Kidney tubule cell (primary cell): ENCODE measurements at regions not wholly inside any gene's neighbourhood (a gene's known extent, or its start where the extent isn't known, plus 50 kb on each side); places are given as distances from the start of the nearest gene placed in this dataset.
"Not testable (repeated sequence)": the region's sequence is repeated elsewhere in the genome, so short reads cannot be mapped to it uniquely, and the experiment has no call there.

Source experiments
- DNase-seq: peaks from one replicate; pipeline ENCODE4 v3.0.0-alpha.2; 2018; ENCODE audit warnings: low spot score

DNA sequence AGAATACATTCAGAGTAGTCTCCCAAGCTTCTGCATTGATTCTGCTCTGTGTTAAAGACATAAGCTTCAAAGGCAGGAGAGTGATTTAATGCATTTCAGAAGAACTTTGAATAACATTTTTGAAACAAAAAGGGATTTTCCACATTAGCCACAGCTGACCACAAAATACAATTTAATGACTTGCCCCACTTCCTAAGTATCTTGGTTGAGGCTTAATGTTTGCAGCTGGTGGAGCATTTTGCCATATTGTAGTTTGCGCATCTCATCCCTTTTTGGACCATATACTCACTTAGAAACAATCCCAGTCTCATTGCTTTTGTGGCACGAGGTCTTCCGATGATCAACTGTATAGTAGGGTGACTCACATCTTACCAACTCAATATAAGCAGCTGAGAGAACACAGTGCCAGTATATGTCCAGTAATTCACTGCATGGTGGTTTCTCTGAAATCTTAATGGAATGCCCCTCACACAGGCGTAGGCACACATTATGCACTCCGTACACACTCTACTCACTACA, 455.8 kb upstream of the PTGER4 start:
- peak; percentile 79 for DNase-seq

DNA sequence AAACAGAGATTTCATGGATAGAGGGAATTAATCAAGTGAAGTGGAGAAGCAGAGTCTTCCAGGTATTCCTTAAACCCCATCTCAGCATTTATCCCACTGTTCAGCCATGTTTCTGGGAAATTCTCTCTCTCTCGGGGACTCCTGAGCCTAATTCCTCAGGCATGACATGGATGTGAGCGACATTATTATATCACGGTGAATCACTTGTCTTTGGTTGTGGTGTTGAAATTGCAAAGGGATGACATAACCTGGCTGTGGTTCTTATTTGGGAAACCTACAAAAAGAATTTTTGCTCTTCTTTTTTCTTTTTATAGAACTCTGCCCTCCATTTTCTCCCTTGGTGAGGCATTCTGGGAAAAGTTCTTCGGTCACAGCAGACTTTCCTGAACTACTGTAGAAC, 457.9 kb upstream of the PTGER4 start:
- DNase-seq, result peak; percentile 92

DNA sequence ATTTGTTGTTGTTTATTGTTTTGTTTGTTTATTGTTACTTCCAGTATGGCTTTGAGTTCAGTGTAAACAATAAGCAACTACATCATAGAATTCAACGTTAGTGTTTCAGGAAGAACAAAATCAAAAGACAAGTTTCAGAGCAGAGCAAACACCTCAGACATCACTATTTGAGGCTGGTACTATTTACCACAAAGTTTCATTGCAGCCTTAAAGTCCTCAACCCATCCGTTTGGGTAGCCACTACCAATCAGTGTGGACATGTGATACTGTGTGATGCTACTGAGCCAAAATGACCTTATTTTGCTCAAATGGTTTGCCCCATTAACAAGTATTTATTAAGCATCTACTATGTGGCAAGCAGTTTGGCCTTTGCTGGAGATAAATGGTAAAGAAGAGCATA, 458.5 kb upstream of the PTGER4 start:
- no peak for DNase-seq

DNA sequence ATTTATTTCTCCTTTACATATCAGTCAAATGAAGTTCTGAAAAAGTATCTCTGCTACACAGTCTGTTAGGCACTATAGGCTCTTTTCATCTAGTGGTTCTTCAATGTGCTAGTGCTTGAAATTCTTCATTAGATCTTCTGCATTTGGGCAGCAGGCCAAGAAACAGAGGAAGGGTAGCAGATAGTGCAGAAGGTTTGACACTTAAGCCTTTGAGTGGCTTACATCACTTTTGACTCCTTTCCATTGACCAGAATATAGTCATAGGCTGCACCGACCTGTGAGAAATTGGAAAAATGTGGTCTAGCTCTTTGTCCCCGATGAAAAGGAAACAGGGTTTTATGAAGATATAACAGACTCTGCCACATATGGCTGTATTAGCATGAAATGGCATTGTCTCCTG, 459.5 kb upstream of the PTGER4 start:
- DNase-seq, result peak; percentile 9

DNA sequence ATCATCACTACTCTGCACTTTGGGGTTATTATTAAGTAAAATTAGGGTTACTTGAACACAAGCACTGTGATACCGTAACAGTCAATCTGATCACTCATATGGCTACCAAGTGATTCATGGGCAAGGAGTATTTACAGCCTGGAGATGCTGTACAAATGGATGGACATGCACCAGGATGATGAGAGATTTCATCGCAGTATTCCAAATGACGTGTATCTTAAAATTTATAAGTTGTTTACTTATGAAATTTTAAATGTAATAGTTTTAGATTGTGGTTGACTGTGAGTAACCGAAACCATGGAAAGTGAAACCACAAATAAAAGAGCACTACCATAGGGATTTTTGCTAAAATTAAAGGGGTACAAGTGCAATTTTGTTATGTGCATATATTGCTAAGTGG, 462.2 kb upstream of the PTGER4 start:
- no peak for DNase-seq

DNA sequence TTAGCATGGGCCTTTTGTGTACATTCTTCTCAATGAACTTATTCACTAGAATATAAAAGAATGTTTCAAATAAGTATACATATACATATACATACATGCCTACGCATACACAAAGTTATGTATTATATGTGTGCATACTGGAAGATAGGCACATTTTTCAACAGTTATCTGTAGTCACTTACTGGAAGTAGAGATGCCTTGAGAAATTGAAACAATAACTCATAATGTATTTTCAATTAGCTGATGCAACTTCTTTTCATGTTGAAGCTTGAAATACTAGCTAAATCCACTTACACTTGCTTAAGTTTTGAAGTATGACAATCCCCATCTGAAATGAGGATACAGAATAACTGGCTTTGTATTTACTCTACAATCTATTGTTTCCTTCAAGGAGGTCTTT, 469.0 kb upstream of the PTGER4 start:
- no peak for DNase-seq

DNA sequence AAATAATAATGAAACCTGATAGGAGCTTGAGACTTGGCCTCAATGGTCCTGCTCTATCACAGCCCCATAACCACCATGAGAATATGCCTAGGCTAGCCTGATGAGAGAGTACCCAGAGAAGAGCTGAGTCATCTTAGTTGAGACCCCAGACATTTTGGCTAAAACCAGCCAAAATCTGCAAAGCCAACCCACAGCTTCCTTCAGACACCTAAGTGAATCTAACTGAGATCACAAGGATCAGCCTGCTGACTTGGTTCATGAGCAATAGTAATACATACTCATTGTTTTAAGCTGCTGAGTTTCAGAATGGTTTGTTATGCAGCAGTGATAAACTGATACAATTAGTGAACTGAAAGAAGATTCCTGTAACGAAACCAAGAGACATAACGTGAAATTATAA, 473.7 kb upstream of the PTGER4 start:
- no peak for DNase-seq

DNA sequence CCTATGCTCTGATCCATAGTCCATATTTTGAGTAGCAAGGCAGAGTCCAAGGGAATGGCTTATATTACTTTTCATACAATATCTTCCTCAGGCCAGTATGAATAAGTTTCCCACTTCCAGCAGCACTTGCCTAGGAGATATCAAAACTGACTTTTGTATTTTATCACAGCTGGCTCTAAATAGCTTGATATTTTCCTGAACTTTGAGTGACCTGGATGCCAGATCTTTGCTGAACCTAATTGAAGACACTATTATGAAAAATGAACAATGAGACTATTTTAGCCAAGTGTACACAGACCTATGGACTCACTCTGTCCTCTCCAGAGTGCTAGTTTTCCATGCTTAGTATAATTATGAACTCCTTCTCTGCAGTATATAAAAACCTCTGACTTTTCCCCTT, 475.6 kb upstream of the PTGER4 start:
- DNase-seq, result no peak

DNA sequence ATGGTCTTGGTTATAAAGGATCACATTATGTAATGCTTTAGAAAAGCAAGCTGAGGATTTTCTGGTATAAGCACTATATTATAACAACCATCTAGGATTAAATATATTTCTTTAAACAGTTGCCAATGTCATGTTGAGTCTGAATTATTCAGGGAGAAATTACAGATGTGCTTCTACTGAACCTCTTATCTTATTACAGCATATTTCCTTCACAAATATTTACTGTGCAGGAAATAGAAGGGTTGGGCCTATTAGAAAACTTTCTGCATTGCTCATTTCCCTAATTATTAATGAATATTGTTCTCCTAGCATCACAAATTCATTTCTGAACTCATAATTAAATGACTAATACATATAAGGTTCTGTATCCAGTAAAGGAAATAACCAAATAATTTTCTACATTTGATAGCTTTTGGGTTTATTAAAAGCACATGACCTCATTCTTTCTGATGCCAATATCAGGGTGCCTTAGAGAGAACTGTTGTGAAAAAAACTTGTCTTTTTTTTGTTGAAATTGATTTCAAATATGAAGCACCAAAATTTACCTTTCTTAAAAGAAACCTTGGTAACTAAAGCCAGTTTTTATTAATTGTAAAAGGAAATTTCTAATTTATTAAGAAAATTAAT, 476.8 kb upstream of the PTGER4 start:
- no peak for DNase-seq

DNA sequence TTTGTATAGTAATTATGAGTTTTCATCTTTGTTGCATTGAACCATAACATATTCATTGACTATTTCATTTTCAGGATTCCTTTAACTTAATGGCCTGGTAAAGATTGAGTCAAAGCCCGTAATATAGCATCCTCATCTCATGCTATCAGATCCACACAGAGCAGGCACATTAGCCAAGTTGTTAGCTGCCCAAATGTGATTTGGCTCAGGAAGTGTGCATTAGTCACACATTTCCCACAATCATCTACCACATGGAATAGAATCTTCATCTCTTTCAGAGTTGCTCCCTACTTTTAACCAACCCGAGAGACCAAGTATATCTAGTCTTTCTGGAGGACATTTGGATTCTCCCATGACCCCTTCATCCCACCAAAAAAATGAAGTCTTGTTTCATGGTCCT, 481.0 kb upstream of the PTGER4 start:
- DNase-seq, result peak; percentile 39

DNA sequence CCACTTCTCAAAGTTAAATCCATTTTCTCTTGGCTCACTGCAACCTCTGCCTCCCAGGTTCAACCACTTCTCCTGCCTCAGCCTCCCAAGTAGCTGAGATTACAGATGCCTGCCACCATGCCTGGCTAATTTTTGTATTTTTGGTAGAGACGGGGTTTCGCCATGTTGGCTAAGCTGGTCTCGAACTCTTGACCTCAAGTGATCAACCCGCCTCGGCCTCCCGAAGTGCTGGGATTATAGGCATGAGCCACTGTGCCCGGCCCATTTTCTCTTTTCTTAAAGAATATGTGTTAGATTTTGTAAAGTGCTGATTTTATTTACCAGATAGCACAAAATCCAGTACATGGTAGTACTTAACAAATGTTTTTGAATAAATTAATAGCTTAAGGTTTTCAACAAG, 484.1 kb upstream of the PTGER4 start:
- DNase-seq, result not testable (repeated sequence)

DNA sequence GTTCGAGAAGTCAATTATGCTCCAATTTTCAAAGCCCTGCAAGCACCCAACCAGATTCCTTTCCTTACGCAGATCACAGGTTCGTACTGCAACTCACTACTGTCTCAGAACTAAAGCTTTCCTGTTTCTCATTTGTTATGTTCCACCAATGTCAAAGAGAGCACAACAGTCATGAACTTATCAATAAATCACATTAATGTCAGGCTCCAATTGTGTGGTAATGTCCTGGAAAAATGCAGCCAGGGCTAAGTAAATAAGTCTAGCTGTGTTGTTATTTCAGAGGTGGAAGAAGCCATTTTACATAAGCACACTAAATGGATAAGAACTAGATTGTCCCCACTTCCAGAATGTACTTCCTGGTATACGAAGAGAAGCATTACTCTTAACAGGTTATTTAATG, 488.6 kb upstream of the PTGER4 start:
- no peak for DNase-seq

DNA sequence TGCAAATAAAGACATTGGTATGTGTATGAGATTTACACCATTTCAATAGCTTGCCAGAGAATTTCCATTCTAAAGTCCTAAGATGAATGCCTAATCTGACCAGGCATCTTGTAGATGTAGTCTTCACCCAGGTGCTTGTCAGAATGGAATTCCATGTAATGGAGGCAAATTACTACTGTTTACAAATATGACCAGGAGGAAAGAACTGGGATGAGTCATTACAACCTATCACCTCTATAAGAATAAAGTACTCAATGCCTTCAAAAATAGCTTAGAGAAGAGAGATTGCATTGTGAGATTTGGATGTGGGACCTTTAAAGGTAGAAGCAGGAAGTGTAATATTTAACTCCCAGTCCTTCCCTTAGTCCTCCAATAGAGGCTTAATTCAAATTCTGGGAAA, 507.0 kb upstream of the PTGER4 start:
- peak; percentile 63 for DNase-seq

DNA sequence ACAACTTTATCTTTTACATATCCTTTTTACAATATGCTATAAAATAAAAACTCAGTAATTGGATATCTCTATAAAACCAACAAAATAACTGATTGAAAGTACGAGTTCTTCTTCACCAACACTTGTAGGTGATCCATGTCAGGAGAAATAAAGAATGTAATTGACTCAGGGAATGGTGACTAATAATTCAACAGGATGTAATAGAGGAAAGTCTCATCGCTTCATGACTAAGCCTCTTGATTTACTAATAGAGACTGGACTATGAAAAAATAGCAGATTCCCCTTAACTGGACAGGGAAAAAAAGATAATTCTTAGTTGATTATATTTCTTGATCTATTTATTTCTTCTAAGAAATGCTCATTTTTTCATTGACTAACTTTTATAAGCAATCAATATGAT, 507.7 kb upstream of the PTGER4 start:
- peak; percentile 75 for DNase-seq

DNA sequence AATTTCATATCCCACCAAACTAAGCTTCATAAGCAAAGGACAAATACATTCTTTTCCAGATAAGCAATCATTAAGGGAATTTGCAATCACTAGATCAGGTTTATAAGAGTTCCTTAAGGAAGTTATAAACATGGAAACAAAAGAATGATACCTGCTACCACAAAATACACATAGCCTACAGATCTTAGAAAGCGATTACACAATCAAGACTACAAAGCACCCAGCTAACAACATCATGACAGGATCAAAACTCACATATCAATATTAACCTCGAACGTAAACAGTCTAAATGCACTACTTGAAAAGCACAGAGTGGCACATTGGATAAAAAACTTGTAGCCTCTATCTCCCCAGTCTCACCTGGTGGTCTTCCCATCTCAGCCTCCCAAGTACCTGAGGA, 512.4 kb upstream of the PTGER4 start:
- DNase-seq, result no peak

DNA sequence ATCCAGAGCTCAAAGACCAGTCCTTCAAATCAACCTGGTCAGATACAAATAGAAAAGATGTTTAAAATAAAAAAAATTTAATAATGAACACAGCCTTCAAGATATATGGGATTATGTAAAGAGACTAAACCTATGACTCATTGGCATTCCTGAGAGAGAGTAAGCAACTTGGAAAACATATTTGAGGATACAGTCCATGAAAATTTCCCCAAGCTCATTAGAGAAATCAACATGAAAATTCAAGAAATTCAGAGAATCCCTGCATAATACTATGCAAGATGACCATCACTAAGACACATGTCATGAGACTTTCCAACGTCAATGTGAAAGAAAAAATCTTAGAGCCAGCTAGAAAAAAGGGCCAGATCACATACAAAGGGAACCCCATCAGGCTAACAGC, 512.9 kb upstream of the PTGER4 start:
- no peak for DNase-seq

DNA sequence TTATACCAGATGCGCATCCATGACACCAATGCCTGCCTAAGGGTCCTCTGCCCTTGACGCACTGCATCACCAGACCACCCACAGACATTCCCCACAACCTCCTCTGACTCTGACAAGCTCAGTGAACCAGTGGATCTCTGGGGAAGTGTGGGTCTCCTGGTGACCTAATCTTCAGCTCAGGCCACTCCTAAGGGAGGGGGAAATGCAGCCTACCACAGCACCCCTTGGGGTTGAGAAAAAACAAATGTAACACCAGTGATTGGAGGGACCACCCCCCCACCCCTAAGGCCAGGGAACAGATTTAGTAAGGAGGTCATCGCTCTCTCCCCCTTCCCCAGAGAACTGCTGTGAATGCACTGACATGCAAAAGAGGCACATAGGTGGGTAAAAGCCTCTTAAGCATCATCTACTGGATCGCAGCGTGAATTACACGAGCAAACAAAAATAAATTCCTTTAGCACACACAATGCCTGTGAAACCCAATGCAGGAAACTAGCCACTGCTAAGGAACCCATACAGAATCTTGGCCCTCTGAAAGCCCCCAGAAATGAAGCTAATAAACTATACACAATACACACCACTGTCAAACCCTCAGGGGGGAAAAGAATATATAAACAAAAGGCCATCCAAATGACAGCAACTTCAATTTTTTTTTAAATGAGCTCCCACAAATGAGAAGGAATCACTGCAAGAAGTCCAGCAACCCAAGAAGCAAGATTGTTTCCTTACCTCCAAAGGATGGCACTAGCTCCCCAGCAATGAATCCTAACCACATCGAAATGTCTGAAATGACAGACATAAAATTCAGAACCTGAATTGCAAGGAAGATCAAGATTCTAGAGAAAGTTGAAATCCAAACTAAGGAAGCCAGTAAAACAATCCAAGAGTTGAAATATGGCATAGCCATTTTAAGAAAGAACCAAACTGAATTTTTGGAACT, 513.7 kb upstream of the PTGER4 start:
- peak; percentile 6 for DNase-seq

DNA sequence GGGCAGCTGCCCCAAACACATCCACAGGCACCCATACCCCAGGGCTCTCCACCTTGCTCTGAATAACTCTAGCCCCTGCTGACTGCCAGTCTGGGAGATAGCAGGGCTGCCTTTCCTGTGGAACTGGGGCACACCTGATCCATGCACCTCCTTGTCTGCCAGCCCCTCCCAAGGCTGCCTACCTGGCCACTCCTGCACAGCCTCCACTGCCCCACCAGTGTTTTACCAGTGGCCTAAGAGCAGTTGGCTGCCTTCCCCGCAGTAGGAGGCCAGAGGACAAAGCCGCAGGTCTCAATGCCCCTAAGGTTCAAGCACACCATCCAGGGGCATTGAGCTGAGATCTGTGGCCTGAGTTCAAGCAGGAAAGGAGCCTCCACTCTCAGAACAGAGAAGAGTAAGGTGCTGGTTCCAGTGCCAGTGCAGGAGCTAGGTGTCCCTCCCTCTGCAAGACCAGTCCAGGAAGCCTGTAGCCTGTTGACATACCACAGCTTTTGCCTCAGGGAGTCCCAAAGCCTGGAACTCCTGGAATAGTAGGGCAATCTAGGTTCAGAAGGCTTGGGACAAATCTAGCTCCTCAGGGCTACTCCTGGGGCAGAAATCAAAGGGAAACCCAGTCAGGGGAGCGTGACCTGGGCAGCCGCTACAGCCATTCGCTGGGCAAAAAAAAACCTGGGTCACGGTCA, 514.5 kb upstream of the PTGER4 start:
- no peak for DNase-seq

DNA sequence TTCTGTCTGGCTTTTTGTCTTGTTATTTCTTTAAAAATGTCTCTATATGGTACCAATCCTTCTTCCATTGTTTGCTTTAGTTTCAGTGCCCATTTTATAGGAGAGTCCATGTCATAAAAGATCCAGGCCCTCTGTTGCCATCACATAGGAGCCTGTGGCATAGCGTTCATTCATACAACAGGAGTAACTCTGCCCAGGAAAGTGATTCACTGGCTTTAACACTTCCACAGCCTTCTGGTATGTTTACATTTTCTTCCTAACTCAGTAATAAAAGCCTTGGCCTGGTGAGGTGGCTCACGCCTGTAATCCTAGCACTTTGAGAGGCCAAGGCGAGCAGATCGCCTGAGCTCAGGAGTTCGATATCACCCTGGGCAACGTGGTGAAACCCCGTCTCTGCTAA, 519.3 kb upstream of the PTGER4 start:
- no peak for DNase-seq

DNA sequence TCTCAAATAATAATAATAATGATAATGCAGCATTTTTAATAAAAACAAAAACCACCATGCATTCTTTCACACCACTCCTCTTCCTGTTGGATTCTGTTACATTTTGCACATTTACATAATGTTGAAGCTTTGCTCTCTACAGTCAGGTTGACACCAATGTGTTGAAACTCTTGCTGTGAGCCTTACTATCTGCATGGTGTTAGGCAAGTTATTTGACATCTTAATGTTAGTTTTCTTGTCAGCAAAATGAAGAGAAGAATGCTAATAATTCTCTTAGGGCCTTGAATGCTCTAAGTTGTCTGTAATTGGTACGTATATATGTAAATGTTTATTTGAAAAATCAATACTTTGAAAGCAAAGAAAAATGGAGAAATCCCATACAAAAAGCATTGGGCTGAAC, 525.5 kb upstream of the PTGER4 start:
- no peak for DNase-seq

DNA sequence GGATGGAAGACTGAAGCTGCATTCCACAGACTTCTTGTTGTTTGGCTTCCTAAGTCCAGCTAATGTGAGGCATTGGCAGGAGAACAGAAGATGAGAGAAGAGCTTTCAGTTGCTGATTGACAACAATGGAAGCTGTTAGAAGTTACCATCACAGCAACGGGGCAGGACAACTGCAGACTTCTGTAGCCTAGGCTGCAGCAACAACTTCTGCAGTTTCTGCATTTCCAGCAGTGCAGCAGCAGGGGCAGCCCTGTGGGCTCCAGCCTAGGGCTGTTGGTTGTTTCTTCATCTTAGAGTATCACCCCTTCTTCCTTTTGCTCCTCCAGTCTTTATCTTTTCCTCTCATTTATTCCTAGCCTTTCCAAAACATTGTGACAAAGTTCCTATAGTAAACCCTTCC, 528.8 kb upstream of the PTGER4 start:
- DNase-seq, result no peak

DNA sequence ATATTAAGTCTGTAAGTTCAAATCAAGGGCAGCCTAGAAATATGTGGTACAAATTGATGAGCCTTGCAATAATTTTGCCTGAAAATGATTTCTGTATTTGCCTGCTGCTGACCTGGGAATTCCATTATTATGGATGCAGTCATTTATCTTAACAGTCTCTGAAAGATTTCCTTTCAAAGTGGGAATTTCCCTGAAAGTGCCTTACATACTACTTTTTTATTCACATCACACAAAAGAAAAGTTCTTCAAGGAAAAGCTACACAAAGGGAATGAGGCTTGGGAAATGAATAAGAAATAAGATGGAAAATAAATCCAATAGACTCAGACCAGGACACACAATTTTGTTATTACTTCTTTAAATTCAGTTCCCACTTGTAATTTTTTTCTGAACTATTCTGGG, 537.8 kb upstream of the PTGER4 start:
- DNase-seq, result no peak

DNA sequence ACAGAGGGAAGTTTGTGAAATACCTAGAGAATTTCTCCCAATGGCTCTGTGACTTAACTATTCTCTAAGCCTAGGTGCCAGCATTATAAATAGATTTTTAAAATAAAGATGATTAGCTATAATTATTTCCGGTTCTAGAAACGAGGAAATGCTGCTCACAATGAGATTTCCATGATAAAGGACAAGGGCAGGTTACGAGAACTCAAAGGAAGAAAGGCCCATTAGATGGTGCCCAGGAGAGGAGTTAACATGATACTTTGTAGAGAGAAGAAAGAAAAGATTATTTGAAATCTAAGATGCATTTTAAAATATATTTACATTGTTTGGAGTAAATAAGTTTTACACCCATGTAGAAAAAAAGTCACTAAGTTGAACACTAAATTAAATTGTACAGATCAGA, 538.3 kb upstream of the PTGER4 start:
- no peak for DNase-seq
